ENCODE measurements at regions not wholly inside any gene's neighbourhood (a gene's known extent, or its start where the extent isn't known, plus 50 kb on each side); places are given as distances from the start of the nearest gene placed in this dataset.
"Not testable (repeated sequence)": the region's sequence is repeated elsewhere in the genome, so short reads cannot be mapped to it uniquely, and the experiment has no call there.

DNA sequence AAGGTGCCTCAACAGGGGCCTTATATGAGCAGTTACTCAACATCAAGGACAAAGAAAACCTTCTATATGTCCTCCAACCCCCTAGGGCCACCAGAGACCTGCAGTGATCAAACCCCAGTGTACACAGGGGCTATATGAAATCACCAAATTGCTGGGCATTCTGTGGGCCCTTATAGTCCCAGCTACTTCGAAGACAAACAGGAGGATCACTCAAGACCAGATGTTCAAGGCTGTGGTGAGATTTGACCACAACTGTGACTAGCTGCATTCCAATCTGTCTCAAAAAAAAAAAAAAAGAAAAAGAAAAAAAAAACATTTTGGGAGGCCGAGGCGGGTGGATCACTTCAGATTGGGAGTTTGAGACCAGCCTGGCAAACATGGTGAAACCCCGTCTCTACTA is 51.0 kb upstream of the PRB2 start:
- peak; percentile 2 for DNase-seq (ENCODE audit: low read depth)

DNA sequence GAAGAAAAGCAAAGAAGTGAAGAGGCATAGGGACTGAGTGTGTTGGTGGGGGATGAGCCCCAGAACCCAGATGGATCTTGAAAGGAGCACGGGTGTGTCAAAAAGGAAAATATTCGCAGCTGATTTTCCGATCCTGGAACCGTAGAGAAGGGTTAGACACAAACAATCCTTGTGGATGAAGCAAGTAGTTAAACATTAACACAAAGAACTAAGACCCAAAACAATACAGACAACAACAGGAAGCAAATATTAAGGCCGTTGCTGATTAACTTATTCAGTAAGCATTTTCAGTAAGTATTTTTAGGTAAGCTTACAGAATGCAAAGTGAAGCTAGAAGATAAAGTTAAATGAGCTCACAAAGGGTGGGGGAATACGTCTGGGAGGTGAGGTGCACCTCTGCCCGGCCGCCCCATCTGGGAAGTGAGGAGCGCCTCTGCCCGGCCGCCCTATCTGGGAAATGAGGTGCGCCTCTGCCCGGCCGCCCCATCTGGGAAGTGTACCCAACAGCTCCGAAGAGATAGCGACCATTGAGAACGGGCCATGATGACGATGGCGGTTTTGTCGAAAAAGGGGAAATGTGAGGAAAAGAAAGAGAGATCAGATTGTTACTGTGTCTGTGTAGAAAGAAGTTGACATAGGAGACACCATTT is 62.8 kb upstream of the PRB2 start:
- no peak for DNase-seq (ENCODE audit: low read depth)

GRCh38 chr12:11460343-11461023 is 65.1 kb upstream of the PRB2 start:
- DNase-seq (ENCODE audit: low read depth), result no peak

DNA sequence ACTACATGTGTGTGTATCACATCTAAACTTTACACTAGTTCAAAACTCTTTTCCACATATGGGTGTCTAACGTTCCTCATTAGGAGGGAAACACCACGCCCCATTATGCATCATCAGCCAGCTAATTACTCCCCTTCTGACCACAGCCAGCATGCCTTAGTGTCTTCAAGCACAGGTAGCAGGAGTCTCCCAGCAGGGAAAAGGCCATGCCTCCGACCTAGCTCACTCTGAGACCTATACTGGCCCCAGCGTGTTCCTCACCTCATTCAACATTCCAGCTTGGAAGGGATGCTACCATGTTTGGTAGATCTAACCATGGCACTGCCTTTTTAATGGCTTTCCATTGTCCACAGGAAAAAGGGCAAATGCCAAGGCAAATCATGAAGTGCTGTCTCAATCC is 66.1 kb upstream of the PRB2 start:
- DNase-seq (ENCODE audit: low read depth), result no peak

- DNase-seq (ENCODE audit: low read depth), result no peak
Measured at GRCh38 chr12:11477110-11477509, 81.7 kb upstream of the PRB2 start.

DNA sequence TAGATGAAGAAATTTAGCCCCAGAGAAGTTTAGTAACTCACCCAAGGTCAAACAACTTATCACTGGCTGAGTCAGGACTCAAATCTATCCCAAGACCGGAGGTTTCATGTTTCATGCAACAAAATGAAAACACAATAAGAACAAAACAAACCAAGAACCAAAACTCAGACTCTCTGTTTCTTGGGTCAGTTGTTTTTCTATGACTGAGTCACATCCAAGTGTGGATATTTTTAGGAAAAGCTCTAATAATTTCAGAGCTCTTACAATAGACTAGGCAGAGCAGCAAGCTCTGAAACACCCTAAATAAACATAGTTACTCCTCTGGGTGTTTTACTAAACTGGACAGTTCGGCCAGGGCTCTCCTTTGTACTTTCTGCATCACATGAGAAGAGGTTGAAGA is 87.6 kb upstream of the PRB2 start:
- DNase-seq (ENCODE audit: low read depth), result peak; percentile 18

- peak; percentile 69 for DNase-seq (ENCODE audit: low read depth)
Measured at GRCh38 chr12:11486623-11487444, 91.5 kb upstream of the PRB2 start.

- DNase-seq (ENCODE audit: low read depth), result no peak
Measured at GRCh38 chr12:11496157-11496851, 100.9 kb upstream of the PRB2 start.

DNA sequence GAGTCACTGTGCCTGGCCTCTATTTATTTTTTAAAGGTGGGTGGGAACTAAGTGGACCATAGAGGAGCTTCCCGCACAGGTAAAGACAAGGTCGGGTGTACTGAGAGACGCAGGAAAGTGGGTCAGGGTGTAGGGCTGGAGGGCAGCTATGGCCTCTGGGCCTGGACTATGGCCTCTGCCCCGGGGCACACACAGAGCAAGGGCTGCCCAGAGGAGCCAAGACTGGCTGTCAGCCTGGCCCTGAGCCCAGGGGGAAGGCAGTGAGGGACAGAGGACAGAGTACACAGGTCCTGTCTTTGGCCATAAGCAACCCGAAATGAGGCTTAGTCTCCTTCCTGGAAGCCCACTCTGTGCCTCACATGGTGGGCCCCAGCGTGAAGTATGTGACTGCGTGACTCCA is 102.1 kb upstream of the PRB2 start:
- no peak for DNase-seq (ENCODE audit: low read depth)

GRCh38 chr12:11497995-11498394 is 102.6 kb upstream of the PRB2 start:
- no peak for DNase-seq (ENCODE audit: low read depth)

DNA sequence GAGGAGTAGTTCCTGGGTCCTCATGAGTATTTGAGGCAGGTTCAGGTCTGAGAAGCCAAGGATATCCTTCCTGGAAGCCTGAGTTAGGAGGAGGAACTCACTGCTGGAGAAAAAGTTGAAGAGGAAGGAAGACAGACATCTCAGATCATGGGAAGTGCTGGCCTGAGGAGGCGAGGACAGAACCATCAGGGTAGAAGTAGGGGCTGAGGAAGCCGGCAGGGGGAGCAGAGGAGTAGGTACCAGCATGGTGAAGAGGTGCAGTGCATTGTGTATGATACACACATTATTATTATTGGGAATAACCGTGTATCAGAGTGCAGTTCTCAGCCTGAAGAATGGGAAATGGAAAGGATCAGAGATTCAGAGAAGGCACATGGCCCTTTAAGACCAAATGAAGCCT is 103.2 kb upstream of the PRB2 start:
- DNase-seq (ENCODE audit: low read depth), result not testable (repeated sequence)

GRCh38 chr12:11499806-11500187 is 104.4 kb upstream of the PRB2 start:
- no peak for DNase-seq (ENCODE audit: low read depth)

DNA sequence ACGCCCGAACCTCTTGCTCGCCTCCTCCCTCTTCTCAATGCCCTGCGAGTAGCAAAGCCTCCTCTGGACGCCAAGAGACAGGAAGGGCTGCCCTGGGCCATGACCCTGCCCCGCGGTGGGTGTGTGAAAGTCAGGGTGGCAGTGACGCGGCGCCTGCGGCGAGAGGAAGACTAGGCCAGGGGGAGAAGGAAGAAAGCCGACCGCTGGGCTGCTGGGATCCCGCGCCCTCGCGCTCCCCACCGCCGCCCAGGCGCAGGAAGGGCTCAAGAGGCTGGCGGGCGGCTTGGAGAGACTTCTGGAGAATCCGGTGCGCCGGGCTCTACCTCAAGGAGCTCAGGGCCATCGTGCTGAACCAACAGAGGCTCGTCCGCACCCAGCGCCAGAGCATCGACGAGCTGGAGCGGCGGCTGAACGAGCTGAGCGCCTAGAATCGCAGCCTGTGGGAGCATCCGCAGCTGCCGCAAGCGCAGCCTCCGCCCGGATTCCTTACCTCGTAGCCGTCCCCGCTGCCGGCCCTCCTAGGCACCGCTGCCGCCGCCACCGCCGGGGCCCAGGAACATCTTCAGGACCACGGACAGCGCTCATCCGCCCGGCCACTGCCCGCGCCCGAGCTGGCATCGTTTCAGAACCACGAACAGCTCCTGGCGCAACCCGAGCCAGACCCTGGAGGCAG is 105.0 kb upstream of the PRB2 start:
- DNase-seq (ENCODE audit: low read depth), result peak; percentile 72

GRCh38 chr12:11500861-11501230 is 105.5 kb upstream of the PRB2 start:
- DNase-seq (ENCODE audit: low read depth), result no peak

- no peak for DNase-seq (ENCODE audit: low read depth)
Measured at GRCh38 chr12:11508699-11509098, 113.3 kb upstream of the PRB2 start.

DNA sequence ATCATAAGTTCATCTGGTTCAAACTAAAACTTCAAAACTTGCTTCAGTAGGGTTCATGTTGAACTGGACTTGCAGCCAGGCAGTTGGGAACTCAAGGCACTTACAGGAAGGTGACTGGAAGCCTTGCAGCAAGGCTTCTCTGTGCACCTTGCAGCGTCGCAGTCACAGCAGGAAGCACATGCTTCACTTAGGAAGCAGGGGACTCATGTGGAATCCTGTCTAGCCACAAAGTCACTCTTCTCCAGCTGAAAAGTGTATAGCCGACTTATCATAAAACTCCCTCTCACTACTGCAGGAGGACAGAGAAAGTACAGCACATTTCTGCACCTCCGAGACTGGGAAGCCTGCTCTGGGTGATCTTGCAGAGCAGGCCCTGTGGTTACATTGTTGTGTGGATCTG is 114.0 kb upstream of the PRB2 start:
- DNase-seq (ENCODE audit: low read depth), result no peak

DNA sequence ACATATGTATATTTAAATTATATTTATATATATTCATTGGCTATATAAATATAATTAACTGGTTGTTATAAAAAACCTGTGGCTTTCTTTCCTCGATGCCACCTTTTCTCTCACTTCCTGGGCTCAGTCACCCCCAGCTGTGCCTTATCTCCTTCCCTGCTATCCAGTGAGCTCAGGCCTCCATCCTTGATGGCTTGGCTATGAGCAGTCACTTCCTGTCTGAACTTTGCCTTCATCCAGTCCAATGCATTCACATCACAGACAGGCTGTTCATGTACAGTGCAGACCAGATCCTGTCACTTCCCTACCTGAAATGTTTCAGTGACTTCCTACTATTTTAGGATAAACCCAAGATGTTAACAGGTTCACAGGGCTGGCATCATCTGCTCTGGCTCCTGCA is 115.3 kb upstream of the PRB2 start:
- DNase-seq (ENCODE audit: low read depth), result no peak

DNA sequence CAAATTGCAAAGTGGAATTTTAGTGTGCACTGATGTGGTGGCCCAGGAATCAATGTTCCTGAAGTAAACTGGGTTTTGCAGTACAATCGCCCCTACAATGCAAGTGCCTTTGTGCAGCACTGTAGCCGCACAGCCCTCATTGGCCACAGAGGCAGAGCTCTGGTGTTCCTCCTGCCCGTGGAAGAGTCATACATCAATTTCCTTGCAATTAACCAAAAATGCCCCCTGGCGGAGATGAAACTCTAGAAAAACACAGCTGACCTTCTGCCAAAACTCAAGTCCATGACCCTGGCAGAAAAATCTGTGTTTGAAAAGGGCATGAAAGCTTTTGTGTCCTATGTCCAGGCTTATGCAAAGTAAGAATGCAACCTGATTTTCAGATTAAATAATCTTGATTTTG is 117.9 kb upstream of the PRB2 start:
- peak; percentile 41 for DNase-seq (ENCODE audit: low read depth)

- DNase-seq (ENCODE audit: low read depth), result no peak
Measured at GRCh38 chr12:11517080-11517479, 121.7 kb upstream of the PRB2 start.

GRCh38 chr12:11524446-11524845 is 125.0 kb upstream of the ETV6 start:
- no peak for DNase-seq (ENCODE audit: low read depth)

- no peak for DNase-seq (ENCODE audit: low read depth)
Measured at GRCh38 chr12:11534064-11534463, 115.4 kb upstream of the ETV6 start.
